ENCODE measurements at regions not wholly inside any gene's neighbourhood (a gene's known extent, or its start where the extent isn't known, plus 50 kb on each side); places are given as distances from the start of the nearest gene placed in this dataset.

DNA sequence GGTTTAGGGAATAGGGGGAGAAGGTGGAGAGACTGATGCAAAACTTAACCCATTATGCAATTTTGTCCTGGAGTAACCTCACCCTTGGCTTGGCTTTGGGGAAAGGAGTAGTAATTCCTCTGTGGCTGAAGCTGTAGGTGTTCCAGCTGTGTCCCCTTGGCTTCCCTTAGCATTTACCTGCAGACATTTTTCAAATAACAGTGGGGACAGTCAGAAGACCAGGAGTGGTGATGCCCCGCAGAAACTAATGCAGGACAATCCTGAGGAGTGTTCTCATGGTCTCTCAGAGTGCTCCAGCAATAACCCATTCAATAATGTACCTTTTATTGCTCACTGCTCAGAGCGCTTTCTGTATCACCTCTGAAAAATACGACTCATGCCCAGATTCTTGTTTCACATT is 282.1 kb downstream of the ZEB1 start:
- no peak for TF ChIP-seq ZFX (IDR thresholded peaks at IDR 0.05)
- TF ChIP-seq, protein P1, sequence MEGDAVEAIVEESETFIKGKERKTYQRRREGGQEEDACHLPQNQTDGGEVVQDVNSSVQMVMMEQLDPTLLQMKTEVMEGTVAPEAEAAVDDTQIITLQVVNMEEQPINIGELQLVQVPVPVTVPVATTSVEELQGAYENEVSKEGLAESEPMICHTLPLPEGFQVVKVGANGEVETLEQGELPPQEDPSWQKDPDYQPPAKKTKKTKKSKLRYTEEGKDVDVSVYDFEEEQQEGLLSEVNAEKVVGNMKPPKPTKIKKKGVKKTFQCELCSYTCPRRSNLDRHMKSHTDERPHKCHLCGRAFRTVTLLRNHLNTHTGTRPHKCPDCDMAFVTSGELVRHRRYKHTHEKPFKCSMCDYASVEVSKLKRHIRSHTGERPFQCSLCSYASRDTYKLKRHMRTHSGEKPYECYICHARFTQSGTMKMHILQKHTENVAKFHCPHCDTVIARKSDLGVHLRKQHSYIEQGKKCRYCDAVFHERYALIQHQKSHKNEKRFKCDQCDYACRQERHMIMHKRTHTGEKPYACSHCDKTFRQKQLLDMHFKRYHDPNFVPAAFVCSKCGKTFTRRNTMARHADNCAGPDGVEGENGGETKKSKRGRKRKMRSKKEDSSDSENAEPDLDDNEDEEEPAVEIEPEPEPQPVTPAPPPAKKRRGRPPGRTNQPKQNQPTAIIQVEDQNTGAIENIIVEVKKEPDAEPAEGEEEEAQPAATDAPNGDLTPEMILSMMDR (conservative IDR thresholded peaks at IDR 0.05): no peak
- H3K27ac ChIP-seq: no peak overlapping the region

DNA sequence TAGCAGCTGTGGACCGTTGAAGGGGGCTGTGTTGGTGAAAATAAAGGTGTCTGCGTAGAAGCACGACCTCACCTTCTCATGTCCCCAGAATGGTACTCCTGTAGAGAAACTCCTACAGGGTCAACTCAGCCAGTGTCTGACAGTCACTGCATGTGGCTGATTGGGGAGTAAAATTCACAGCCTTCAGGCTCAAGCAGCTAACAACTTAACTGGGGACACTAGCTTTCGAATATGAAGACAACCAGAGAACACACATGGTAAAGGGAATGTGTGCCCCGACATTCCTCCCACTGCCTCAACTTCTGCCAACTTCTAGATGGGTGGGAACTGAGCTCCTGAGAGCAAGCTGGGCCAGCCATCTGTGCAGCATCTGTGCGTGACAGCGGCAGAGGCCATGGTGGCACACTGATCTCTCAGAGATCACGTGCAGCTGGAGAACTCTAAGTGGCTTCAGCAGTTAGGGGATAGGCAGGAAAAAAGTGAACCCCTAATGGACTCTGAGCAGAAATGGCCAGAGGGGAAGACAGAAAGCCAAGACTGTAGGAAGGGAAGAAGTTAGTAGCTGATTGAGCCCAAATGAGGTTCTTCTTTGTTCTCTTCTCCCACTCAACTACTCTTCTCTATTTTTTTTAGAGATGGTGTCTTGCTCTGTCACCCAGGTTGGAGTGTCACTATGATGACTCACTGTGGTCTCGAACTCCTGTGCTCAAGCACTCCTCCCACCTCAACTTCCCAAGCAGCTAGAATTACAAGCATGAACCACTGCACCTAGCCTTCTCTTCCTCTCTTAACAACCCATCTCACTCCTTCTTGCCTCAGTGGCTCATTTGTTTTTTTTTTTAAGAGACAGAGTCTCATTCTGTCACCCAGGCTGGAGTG is 280.8 kb downstream of the ZEB1 start:
- no peak for TF ChIP-seq ZFX (IDR thresholded peaks at IDR 0.05)
- TF ChIP-seq, protein P1 (conservative IDR thresholded peaks at IDR 0.05): no peak
- H3K27ac ChIP-seq: no peak overlapping the region

DNA sequence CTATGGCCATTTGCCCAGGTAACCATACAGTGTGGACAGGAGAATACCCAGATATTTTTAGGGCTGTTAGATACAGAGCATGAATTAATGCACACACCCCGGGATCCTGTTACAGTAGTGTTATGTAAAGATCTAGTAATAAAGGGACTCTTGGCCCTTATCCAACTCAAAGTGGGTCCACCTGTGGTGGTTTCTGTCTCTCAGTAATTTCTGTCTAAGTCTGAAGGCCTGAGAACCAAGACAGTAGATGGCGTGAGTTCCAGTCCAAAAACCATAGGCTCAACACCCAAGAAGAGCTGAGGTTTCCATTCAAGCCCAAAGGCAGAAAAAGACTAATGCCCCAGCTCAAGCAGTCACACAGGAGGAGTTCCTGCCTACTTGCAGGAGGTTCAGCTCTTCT is 277.7 kb downstream of the ZEB1 start:
- TF ChIP-seq, protein P1 (conservative IDR thresholded peaks at IDR 0.05): no peak
- no peak for TF ChIP-seq ZFX (IDR thresholded peaks at IDR 0.05)

DNA sequence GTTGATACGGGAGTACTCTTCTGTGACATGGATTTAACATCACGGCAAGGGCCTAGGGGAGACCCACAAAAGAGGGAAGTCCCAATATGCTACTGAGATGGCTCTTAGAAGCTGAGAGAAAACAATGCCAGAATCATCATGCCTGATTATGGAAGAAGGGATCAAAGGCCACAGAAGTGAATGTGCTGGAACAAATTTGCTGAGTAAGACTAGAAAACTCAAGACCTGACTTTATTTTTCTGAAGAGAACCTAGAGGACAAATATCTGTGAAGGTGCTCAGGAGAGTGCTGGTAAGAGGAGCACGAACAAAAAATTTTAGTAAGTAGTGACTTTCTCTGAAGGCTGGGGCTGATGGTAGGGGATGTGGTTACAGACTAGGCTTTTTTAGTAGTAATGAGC is 277.0 kb downstream of the ZEB1 start:
- no peak for TF ChIP-seq ZFX (IDR thresholded peaks at IDR 0.05)
- TF ChIP-seq, protein P1 (conservative IDR thresholded peaks at IDR 0.05): no peak
- no peak overlapping the region for H3K27ac ChIP-seq

More for the DNA sequence above, 277.7 kb downstream of the ZEB1 start:
- no peak overlapping the region for H3K27ac ChIP-seq

DNA sequence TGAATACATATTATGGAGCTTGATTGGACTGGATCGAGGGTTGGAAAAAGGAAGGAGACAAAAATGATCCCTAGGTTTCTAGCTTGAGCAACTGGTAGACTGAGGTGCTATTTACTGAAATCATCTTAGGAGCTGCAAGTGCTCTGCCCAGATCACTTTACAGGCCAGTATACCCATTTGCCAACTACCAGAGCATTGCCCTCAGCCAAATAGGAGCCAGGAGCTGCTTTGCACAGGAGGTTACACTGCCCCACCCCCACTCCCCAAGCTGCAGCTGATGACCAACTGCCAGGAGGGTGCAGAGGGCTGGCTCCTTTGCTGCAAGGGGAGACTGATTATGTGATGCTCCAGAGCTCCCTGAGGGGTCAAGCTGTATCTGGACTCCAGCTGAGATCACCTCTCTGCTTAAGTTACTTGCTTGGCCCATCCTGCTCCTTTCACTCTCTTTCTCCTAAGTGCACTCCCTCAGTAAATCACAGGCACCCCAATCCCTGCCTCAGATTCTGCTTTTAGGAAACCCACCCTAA is 275.4 kb downstream of the ZEB1 start:
- no peak for TF ChIP-seq ZFX (IDR thresholded peaks at IDR 0.05)
- H3K27ac ChIP-seq: no peak overlapping the region

DNA sequence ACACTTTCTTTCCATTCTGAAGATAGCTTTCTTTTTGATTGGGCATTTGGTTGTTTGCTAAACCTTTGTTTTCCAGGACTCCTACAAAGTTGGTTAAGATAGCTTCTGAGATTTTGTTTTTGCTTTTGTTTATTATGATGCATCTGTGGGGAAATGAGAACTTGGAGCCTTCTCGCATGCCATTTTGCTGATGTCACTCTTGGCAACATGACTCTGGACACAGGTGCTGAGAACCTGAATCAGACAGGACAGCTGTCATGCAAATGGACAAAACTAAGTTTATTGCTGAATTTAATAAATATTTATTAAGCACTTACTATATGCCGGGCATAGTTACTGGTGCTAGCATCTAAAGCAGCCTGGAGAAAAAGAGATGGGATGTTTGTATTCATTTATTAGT is 274.1 kb downstream of the ZEB1 start:
- no peak for TF ChIP-seq ZFX (IDR thresholded peaks at IDR 0.05)
- TF ChIP-seq, protein P1 (conservative IDR thresholded peaks at IDR 0.05): no peak
- no peak overlapping the region for H3K27ac ChIP-seq

DNA sequence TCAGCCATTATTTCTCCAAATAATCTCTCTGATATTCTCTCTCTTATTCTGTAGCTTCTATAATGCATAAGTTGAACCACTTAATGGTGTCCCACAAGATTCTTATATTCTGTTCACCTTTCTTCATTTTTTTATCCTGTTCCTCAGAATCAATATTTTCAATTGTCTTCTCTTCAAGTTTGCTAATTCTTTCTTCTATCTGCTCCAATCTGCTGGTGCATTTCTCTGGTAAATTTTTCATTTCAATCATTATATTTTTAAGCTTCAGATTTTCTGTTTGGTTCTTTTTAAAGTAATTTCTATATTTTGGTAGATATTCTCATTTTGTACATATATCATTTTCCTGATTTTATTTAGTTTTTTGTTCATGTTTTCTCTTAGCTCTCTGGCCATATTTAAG is 272.6 kb downstream of the ZEB1 start:
- TF ChIP-seq, protein P1 (conservative IDR thresholded peaks at IDR 0.05): no peak
- no peak for TF ChIP-seq ZFX (IDR thresholded peaks at IDR 0.05)
- H3K27ac ChIP-seq: no peak overlapping the region
